NT2/D1 (cell line): ENCODE measurements at regions not wholly inside any gene's neighbourhood (a gene's known extent, or its start where the extent isn't known, plus 50 kb on each side); places are given as distances from the start of the nearest gene placed in this dataset.

Experiments used
- DNase-seq: peaks from one replicate; pipeline ENCODE4 v3.0.0-alpha.2; 2011; ENCODE audit warnings: low read depth, low spot score
- H3K27me3 ChIP-seq: 2 replicates; pipeline ENCODE4 v1.6.0; 2011; ENCODE audit warnings: mild to moderate bottlenecking; ENCODE audit not compliant: insufficient read length, insufficient read depth
- H3K36me3 ChIP-seq: 2 replicates; pipeline ENCODE4 v1.6.1; 2011; ENCODE audit warnings: mild to moderate bottlenecking, low read length, mixed read lengths; ENCODE audit not compliant: insufficient read depth, insufficient read length
- H3K4me1 ChIP-seq: 2 replicates; pipeline ENCODE4 v1.5.1; 2011; ENCODE audit not compliant: insufficient read depth, insufficient read length
- H3K4me3 ChIP-seq: 2 replicates; pipeline ENCODE4 v1.5.1; 2011; ENCODE audit warnings: low read depth; ENCODE audit not compliant: insufficient read length
- H3K9ac ChIP-seq: 2 replicates; pipeline ENCODE4 v1.6.0; 2011; ENCODE audit warnings: low read depth; ENCODE audit not compliant: insufficient read length
- H3K9me3 ChIP-seq: 2 replicates; pipeline ENCODE4 v1.5.1; 2011; ENCODE audit warnings: mild to moderate bottlenecking, low read length; ENCODE audit not compliant: insufficient read depth
- SUZ12 ChIP-seq: IDR thresholded peaks from 2 replicates; pipeline ENCODE4 v1.6.1; 2011; ENCODE audit not compliant: insufficient read length, insufficient read depth; ENCODE audit errors: extremely low read depth
- YY1 ChIP-seq: IDR thresholded peaks from 2 replicates; pipeline ENCODE4 v1.6.1; 2011; ENCODE audit not compliant: insufficient read length, insufficient read depth
- ZNF274 ChIP-seq: IDR thresholded peaks from 2 replicates; pipeline ENCODE4 v1.6.1; 2011; ENCODE audit warnings: mild to moderate bottlenecking, low read depth, low read length

GRCh38 chr10:25849268-25849667, 84.8 kb upstream of the MYO3A start:
- H3K9ac ChIP-seq = no peak overlapping the region
- H3K4me1 ChIP-seq = no peaks in the 10 kb centered on the region
- no peaks in the 10 kb centered on the region for H3K27me3 ChIP-seq
- no peaks in the 10 kb centered on the region for H3K9me3 ChIP-seq
- no peaks in the 10 kb centered on the region for H3K36me3 ChIP-seq
- DNase-seq = no peak
- H3K4me3 ChIP-seq = no peak overlapping the region
- no peak for TF ChIP-seq SUZ12

DNA sequence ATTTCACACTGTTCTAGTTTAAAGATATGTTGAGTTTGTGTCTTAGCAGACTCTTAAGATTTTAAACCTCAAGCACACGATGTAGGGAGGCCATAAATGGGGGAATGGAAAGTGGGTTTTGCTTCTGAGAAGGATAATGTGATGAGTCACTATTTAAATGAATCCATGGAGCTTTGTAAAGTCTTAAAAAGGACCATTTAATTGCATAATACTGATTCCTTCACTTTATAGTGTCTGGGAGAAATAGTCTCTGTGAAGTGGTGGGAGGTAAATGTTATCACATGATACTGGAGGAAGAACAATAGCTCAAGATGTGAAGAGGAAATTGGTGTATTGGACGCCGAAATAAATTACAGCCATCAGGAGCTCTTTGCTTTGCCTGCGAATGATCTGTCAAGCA, 84.0 kb upstream of the MYO3A start:
- no peaks in the 10 kb centered on the region for H3K27me3 ChIP-seq
- H3K4me3 ChIP-seq = no peak overlapping the region
- no peak overlapping the region for H3K9ac ChIP-seq
- DNase-seq = no peak
- no peaks in the 10 kb centered on the region for H3K4me1 ChIP-seq
- H3K36me3 ChIP-seq = no peaks in the 10 kb centered on the region
- H3K9me3 ChIP-seq = no peaks in the 10 kb centered on the region
- TF ChIP-seq YY1 = no peak
- no peak for TF ChIP-seq ZNF274
- no peak for TF ChIP-seq SUZ12

DNA sequence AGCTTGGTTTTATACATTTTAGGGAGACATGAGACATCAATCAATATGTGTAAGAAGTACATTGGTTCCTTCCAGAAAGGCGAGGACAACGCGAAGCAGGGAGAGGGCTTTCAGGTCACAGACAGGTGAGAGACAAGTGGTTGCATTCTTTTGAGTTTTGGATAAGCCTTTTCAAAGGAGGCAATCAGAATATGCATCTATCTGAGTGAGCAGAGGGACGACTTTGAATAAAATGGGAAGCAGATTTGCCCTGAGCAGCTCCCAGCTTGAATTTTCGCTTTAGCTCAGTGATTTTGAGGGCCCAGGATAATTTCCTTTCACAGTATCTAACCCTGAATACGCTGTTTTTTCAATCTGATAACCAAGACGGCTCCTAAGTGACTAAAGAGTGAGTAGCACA, 82.5 kb upstream of the MYO3A start:
- DNase-seq = no peak
- H3K4me1 ChIP-seq = no peaks in the 10 kb centered on the region
- H3K4me3 ChIP-seq = no peak overlapping the region
- H3K36me3 ChIP-seq = no peaks in the 10 kb centered on the region
- no peaks in the 10 kb centered on the region for H3K9me3 ChIP-seq
- H3K27me3 ChIP-seq = no peaks in the 10 kb centered on the region
- H3K9ac ChIP-seq = no peak overlapping the region
- TF ChIP-seq ZNF274 (no peak), SUZ12 (no peak), YY1 (no peak)

GRCh38 chr10:25852364-25852941, 81.6 kb upstream of the MYO3A start:
- Histone ChIP-seq H3K27me3 (no peaks in the 10 kb centered on the region), H3K9ac (no peak overlapping the region), H3K4me1 (no peaks in the 10 kb centered on the region), H3K36me3 (no peaks in the 10 kb centered on the region), H3K9me3 (no peaks in the 10 kb centered on the region), H3K4me3 (no peak overlapping the region)
- TF ChIP-seq YY1 = no peak
- TF ChIP-seq SUZ12 = no peak
- TF ChIP-seq ZNF274 = no peak
- DNase-seq = no peak

- no peak for DNase-seq
- TF ChIP-seq SUZ12 (no peak), YY1 (no peak), ZNF274 (no peak)
- Histone ChIP-seq H3K4me3 (no peak overlapping the region), H3K9ac (no peak overlapping the region), H3K36me3 (no peaks in the 10 kb centered on the region), H3K4me1 (no peaks in the 10 kb centered on the region), H3K27me3 (no peaks in the 10 kb centered on the region), H3K9me3 (no peaks in the 10 kb centered on the region)
These were observed 76.0 kb upstream of the MYO3A start for GRCh38 chr10:25858076-25858475.

- Histone ChIP-seq H3K9me3 (no peaks in the 10 kb centered on the region), H3K4me1 (no peaks in the 10 kb centered on the region), H3K36me3 (no peaks in the 10 kb centered on the region), H3K4me3 (no peak overlapping the region), H3K9ac (no peak overlapping the region), H3K27me3 (no peaks in the 10 kb centered on the region)
- TF ChIP-seq ZNF274 (no peak), YY1 (no peak), SUZ12 (no peak)
- DNase-seq = no peak
These were observed 68.8 kb upstream of the MYO3A start for GRCh38 chr10:25865267-25865666.

- TF ChIP-seq SUZ12 (no peak), ZNF274 (no peak), YY1 (no peak)
- Histone ChIP-seq H3K4me3 (no peak overlapping the region), H3K27me3 (no peaks in the 10 kb centered on the region), H3K36me3 (no peaks in the 10 kb centered on the region), H3K9ac (no peak overlapping the region), H3K4me1 (no peaks in the 10 kb centered on the region), H3K9me3 (no peaks in the 10 kb centered on the region)
- DNase-seq = no peak
These were observed 66.7 kb upstream of the MYO3A start for GRCh38 chr10:25867321-25867720.

DNA sequence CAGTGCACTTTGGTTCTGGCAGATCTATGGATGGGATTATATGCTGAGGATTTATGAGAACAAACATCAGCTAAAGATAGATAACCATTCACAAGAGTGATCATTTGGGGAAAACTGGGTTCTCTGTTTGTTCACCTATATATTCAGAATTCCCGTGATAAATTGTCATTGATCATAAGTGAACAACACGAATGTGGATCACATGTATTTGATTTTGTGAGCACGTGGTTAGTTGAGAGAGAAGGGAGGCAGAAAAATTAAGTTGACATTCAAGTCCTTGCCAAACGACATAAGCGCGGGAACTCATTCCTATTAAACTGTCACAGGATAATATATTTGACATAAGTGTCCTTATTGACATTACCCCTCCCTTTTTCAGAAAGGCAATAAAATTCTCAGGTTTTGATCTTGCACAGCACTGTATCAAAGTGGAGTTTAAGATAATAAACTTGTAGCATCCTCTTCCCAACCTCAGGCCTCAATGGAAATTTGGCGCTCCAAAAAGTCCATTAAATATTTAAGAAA, 64.9 kb upstream of the MYO3A start:
- TF ChIP-seq ZNF274 = no peak
- TF ChIP-seq YY1 = no peak
- TF ChIP-seq SUZ12 = no peak
- Histone ChIP-seq H3K36me3 (no peaks in the 10 kb centered on the region), H3K9me3 (no peaks in the 10 kb centered on the region), H3K4me1 (no peaks in the 10 kb centered on the region), H3K4me3 (no peak overlapping the region), H3K27me3 (no peaks in the 10 kb centered on the region), H3K9ac (no peak overlapping the region)
- no peak for DNase-seq
